ENCODE measurements at regions not wholly inside any gene's neighbourhood (a gene's known extent, or its start where the extent isn't known, plus 50 kb on each side); places are given as distances from the start of the nearest gene placed in this dataset.

DNA sequence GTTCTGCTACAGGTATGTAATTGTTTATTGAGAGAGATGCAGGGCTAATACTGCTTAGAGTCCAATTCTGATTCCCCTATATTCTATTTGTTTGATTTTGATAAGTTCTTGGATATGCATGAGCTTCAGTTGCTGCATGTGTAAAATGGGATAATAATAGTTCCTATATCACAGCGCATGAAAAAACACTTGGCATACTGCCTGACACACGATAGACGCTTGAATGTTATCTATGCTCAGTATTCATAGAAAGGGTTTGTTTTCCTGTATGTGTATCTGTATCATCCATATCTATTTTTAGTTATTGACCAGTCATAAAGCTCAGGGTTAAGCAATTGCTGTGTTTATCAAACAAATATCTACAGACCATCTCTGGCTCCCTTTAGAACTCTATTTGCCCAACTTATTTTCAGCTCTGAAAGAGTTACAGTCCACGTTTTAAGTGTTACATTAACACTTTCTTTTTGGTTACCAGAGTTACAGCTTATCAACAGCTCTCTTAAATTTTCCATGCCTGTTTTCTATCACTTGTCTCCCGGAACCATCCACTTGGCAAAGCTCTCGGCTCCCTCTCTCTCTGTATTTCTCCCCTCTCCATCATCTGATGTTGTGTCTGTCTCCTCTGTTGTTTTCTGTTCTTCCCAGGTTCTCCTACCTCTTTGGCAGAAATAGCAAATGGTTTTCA lies 334.8 kb downstream of the CBLN1 start:
- no peak for TF ChIP-seq CTCF (IDR thresholded peaks at IDR 0.05; ENCODE audit: low read depth, low read length, poor library complexity, severe bottlenecking)
- TF ChIP-seq EZH2phosphoT487 (IDR thresholded peaks at IDR 0.05; ENCODE audit: borderline replicate concordance, low read length): no peak
